NB4 (cell line): ENCODE measurements at regions not wholly inside any gene's neighbourhood (a gene's known extent, or its start where the extent isn't known, plus 50 kb on each side); places are given as distances from the start of the nearest gene placed in this dataset.

Experiments
- CTCF ChIP-seq: IDR thresholded peaks from one replicate; pipeline ENCODE4 v1.5.1; 2012; ENCODE audit warnings: low read depth, low read length
- MAX ChIP-seq: IDR thresholded peaks from 2 replicates; pipeline ENCODE4 v1.6.1; 2011; ENCODE audit warnings: low read depth, low read length
- MYC ChIP-seq: IDR thresholded peaks from 2 replicates; pipeline ENCODE4 v1.6.1; 2011; ENCODE audit warnings: low read depth, low read length
- POLR2A ChIP-seq: IDR thresholded peaks from 2 replicates; pipeline ENCODE4 v1.6.1; 2011; ENCODE audit warnings: mild to moderate bottlenecking; ENCODE audit not compliant: insufficient read length; ENCODE audit errors: extremely low read depth

DNA sequence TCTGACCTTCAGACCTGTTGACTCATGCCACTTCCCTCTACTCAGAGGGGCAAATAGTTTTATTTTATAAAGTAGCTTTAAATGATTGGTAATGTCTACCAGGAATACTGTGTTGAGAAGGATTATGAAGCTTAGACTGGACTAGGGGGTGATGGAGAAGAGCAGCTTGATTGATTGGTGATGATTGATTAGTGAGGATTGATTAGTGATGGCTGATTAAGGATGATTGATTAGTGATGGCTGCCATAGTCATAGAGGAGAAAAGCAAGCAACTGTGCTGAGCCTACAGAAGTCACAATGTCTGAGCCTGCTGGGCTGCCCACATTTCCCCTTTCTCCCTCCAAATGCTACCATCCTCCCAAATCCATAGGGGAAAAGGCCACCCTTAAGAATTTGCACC, 206.8 kb upstream of the SALL1 start:
- no peak for TF ChIP-seq CTCF
- no peak for TF ChIP-seq MYC
- TF ChIP-seq POLR2A = no peak
- TF ChIP-seq MAX = no peak
